Hepatocyte (in vitro differentiated cells): ENCODE measurements at regions not wholly inside any gene's neighbourhood (a gene's known extent, or its start where the extent isn't known, plus 50 kb on each side); places are given as distances from the start of the nearest gene placed in this dataset.

ENCODE experiments used
- EZH2 ChIP-seq: fragments of 200-600 bp; sonication (generic); IDR thresholded peaks from 2 replicates; pipeline ENCODE4 v1.6.1; 2016; ENCODE audit warnings: antibody characterized with exemption, mild to moderate bottlenecking, borderline replicate concordance
- TF ChIP-seq, protein P1 (sequence below): fragments of 200-600 bp; sonication (generic); IDR thresholded peaks from 2 replicates; pipeline ENCODE4 v1.5.1; 2016; ENCODE audit warnings: antibody characterized with exemption, mild to moderate bottlenecking; ENCODE audit not compliant: poor library complexity

DNA sequence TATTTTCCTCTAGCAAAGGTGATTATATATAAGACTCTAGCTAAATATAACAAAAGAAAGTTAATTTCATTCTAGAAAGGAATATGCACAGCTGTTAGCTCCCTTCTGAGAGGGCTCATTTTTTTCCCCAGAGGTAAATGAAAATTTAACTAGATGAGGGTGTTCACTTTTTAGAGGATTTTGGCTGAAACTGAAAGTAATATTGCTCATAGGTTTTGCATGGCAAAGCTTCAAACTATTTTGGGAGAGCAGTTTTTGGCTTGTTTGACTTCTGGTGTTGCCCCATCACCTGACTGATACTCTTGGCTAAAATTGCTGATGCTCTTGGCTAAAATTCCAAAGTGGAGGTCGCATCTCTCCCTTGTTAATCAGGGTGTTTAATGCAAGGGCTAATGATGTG, 311.9 kb downstream of the EDEM1 start:
- TF ChIP-seq, protein P1, sequence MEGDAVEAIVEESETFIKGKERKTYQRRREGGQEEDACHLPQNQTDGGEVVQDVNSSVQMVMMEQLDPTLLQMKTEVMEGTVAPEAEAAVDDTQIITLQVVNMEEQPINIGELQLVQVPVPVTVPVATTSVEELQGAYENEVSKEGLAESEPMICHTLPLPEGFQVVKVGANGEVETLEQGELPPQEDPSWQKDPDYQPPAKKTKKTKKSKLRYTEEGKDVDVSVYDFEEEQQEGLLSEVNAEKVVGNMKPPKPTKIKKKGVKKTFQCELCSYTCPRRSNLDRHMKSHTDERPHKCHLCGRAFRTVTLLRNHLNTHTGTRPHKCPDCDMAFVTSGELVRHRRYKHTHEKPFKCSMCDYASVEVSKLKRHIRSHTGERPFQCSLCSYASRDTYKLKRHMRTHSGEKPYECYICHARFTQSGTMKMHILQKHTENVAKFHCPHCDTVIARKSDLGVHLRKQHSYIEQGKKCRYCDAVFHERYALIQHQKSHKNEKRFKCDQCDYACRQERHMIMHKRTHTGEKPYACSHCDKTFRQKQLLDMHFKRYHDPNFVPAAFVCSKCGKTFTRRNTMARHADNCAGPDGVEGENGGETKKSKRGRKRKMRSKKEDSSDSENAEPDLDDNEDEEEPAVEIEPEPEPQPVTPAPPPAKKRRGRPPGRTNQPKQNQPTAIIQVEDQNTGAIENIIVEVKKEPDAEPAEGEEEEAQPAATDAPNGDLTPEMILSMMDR, result no peak
- no peak for TF ChIP-seq EZH2
